B cell (primary cell): ENCODE measurements at regions not wholly inside any gene's neighbourhood (a gene's known extent, or its start where the extent isn't known, plus 50 kb on each side); places are given as distances from the start of the nearest gene placed in this dataset.

ENCODE experiments used
- ATAC-seq: fragments of 200-7000 bp; cut with Tn5 transposase; one replicate; pipeline ENCODE4 v1.10.0; 2021; ENCODE audit warnings: low read depth, mild to moderate bottlenecking, moderate number of reproducible peaks, moderate library complexity
- CTCF ChIA-PET: fragments of 350-600 bp; sonication (Branson Sonifier 250); formaldehyde crosslinking; loops from one replicate; lab custom pipeline; 2021; ENCODE audit warnings: antibody characterized with exemption, inconsistent platforms; lab: Charles Lee
- POLR2A ChIA-PET: fragments of 350-600 bp; sonication (Branson Sonifier 250); formaldehyde crosslinking; loops from one replicate; lab custom pipeline; 2021; ENCODE audit warnings: antibody characterized with exemption; lab: Charles Lee
- DNase-seq: peaks from one replicate; pipeline ENCODE4 v3.0.0; 2013
- H2AFZ ChIP-seq: 2 replicates; pipeline ENCODE4 v1.6.1; 2012; ENCODE audit warnings: mild to moderate bottlenecking, low read depth, low read length; ENCODE audit not compliant: insufficient read depth, poor library complexity, severe bottlenecking
- H3K27ac ChIP-seq, 2 donors: 1 replicate in 1 of 2; 2 replicates in 1 of 2; pipeline ENCODE4 v1.5.1; 2012 to 2013; ENCODE audit warnings: low read length in 2 of 2, mild to moderate bottlenecking in 2 of 2, moderate library complexity in 1 of 2
- H3K27me3 ChIP-seq, 4 experiments: fragments of 200-600 bp in 1 of 4; sonication (generic) in 1 of 4; replicated peaks in 1 of 4; 1 replicate in 2 of 4; 2 replicates in 2 of 4; pipeline versions ENCODE4 v1.6.1 to v1.7.0; 2013 to 2016; ENCODE audit warnings: low read length in 3 of 4, mild to moderate bottlenecking in 2 of 4, mixed read lengths in 1 of 4, moderate library complexity in 1 of 4; ENCODE audit not compliant: insufficient read depth in 4 of 4, control insufficient read depth in 3 of 4; ENCODE audit errors: control extremely low read depth in 1 of 4
- H3K36me3 ChIP-seq, 2 experiments: replicated peaks in 1 of 2; 1 replicate in 1 of 2; 2 replicates in 1 of 2; pipeline versions ENCODE4 v1.6.1 to v1.7.1; 2013; ENCODE audit warnings: low read length in 1 of 2; ENCODE audit not compliant: insufficient read depth in 2 of 2, control insufficient read depth in 1 of 2; ENCODE audit errors: control extremely low read depth in 1 of 2, extremely low read depth in 1 of 2
- H3K4me1 ChIP-seq, 2 donors: fragments of 200-600 bp in 1 of 2; sonication (generic) in 1 of 2; 1 replicate in 1 of 2; 2 replicates in 1 of 2; pipeline versions ENCODE4 v1.5.1 to v1.6.1; 2013 to 2017; ENCODE audit warnings: low read length in 2 of 2; ENCODE audit not compliant: control insufficient read depth in 2 of 2, insufficient read depth in 2 of 2
- H3K4me2 ChIP-seq: replicated peaks from 2 replicates; pipeline ENCODE3; 2012; ENCODE audit warnings: mild to moderate bottlenecking, low read depth, low read length; ENCODE audit not compliant: poor library complexity, severe bottlenecking
- H3K4me3 ChIP-seq, 5 experiments: fragments of 200-600 bp in 1 of 5; sonication (generic) in 1 of 5; 1 replicate in 3 of 5; 2 replicates in 2 of 5; pipeline versions ENCODE4 v1.5.1 to v1.7.0; 2011 to 2016; ENCODE audit warnings: low read length in 4 of 5, mild to moderate bottlenecking in 4 of 5, low read depth in 2 of 5, control low read depth in 1 of 5, moderate library complexity in 1 of 5; ENCODE audit not compliant: insufficient read depth in 1 of 5; ENCODE audit errors: control extremely low read depth in 1 of 5, extremely low read depth in 1 of 5
- H3K79me2 ChIP-seq: fragments of 200-600 bp; sonication (generic); one replicate; pipeline ENCODE4 v1.6.0; 2016; ENCODE audit warnings: low read length; ENCODE audit not compliant: control insufficient read depth, insufficient read depth
- H3K9ac ChIP-seq: fragments of 200-600 bp; sonication (generic); 2 replicates; pipeline ENCODE4 v1.6.1; 2017; ENCODE audit warnings: mild to moderate bottlenecking, low read length, moderate library complexity
- H3K9me3 ChIP-seq, 3 donors: one replicate each; pipeline versions ENCODE4 v1.6.1 to v1.7.1; 2013; ENCODE audit warnings: low read length in 2 of 3; ENCODE audit not compliant: control insufficient read depth in 2 of 3, insufficient read depth in 1 of 3; ENCODE audit errors: control extremely low read depth in 1 of 3
- H4K20me1 ChIP-seq: 2 replicates; pipeline ENCODE4 v1.6.0; 2012; ENCODE audit warnings: mild to moderate bottlenecking, low read length; ENCODE audit not compliant: insufficient read depth, control insufficient read depth, poor library complexity, severe bottlenecking
- H3K27ac Mint-ChIP-seq: one replicate; pipeline ENCODE4 v1.8.0; 2021; ENCODE audit warnings: mixed read lengths
- H3K27me3 Mint-ChIP-seq: one replicate; pipeline ENCODE4 v1.8.0; 2021; ENCODE audit warnings: mixed read lengths
- H3K4me1 Mint-ChIP-seq: one replicate; pipeline ENCODE4 v1.8.0; 2021; ENCODE audit warnings: mixed read lengths
- H3K4me3 Mint-ChIP-seq: one replicate; pipeline ENCODE4 v1.8.0; 2021; ENCODE audit warnings: mixed read lengths
- H3K9me3 Mint-ChIP-seq: one replicate; pipeline ENCODE4 v1.8.0; 2022; ENCODE audit warnings: mixed read lengths; ENCODE audit not compliant: insufficient read depth
- CTCF ChIP-seq: fragments of 200-600 bp; IDR thresholded peaks from one replicate; pipeline ENCODE4 v1.8.0; 2022; ENCODE audit warnings: antibody characterized with exemption, mild to moderate bottlenecking
- EZH2 ChIP-seq: IDR thresholded peaks from 2 replicates; pipeline ENCODE4 v1.6.1; 2012; ENCODE audit warnings: borderline replicate concordance, low read depth, mild to moderate bottlenecking, moderate library complexity, low read length; ENCODE audit not compliant: insufficient read depth, poor library complexity, severe bottlenecking
- WGBS: methylation state at CpG from one replicate; pipeline ENCODE4 v1.1.5; 2013; ENCODE audit warnings: missing lambda C conversion rate; ENCODE audit not compliant: insufficient coverage; 5-methylcytosine and 5-hydroxymethylcytosine counted together
- intact Hi-C: fragments of 100-400 bp; cut with micrococcal nuclease; formaldehyde crosslinking; loops from one replicate; pipeline ENCODE4 v1.10.0; 2022

- no peaks in the 10 kb centered on the region for H3K27me3 Mint-ChIP-seq
- 100% methylated on average over 1 of the region's 3 CpGs for WGBS
- no peak overlapping the region for H3K9ac ChIP-seq
- H3K4me3 ChIP-seq = no peak overlapping the region
- no peak overlapping the region for H3K27ac ChIP-seq
- DNase-seq = no peak
- H3K36me3 ChIP-seq = no peaks in the 10 kb centered on the region
- H4K20me1 ChIP-seq = no peaks in the 10 kb centered on the region
- H3K4me2 ChIP-seq = no peak overlapping the region
- ATAC-seq = no peak
- no peak overlapping the region for H2AFZ ChIP-seq
- no peaks in the 10 kb centered on the region for H3K4me1 Mint-ChIP-seq
- no peaks in the 10 kb centered on the region for H3K9me3 Mint-ChIP-seq
- ChIA-PET CTCF (no interaction called here), POLR2A (no interaction called here)
- H3K27ac Mint-ChIP-seq = no peak overlapping the region
- TF ChIP-seq EZH2 = no peak
- no peak for TF ChIP-seq CTCF
- no peaks in the 10 kb centered on the region for H3K27me3 ChIP-seq
- no peaks in the 10 kb centered on the region for H3K79me2 ChIP-seq
- H3K4me1 ChIP-seq = no peaks in the 10 kb centered on the region
- intact Hi-C loops = no loop called here
- H3K4me3 Mint-ChIP-seq = no peak overlapping the region
- H3K9me3 ChIP-seq = no peaks in the 10 kb centered on the region
Observed at GRCh38 chr18:39421276-39421675, 1855.7 kb upstream of the CELF4 start.

GRCh38 chr18:39419315-39419714 is 1853.7 kb upstream of the CELF4 start:
- H3K27me3 ChIP-seq = no peaks in the 10 kb centered on the region
- DNase-seq (no peak), ATAC-seq (no peak)
- no peaks in the 10 kb centered on the region for H3K36me3 ChIP-seq
- Mint-ChIP-seq H3K27me3 (no peaks in the 10 kb centered on the region), H3K4me1 (no peaks in the 10 kb centered on the region), H3K27ac (no peak overlapping the region), H3K9me3 (no peaks in the 10 kb centered on the region), H3K4me3 (no peak overlapping the region)
- H3K27ac ChIP-seq = no peak overlapping the region
- no peaks in the 10 kb centered on the region for H3K79me2 ChIP-seq
- H3K9me3 ChIP-seq = no peaks in the 10 kb centered on the region
- no peak overlapping the region for H3K4me3 ChIP-seq
- TF ChIP-seq EZH2 (no peak), CTCF (no peak)
- H3K9ac ChIP-seq = no peak overlapping the region
- no peak overlapping the region for H3K4me2 ChIP-seq
- no peaks in the 10 kb centered on the region for H4K20me1 ChIP-seq
- POLR2A ChIA-PET = no interaction called here
- no peaks in the 10 kb centered on the region for H3K4me1 ChIP-seq
- intact Hi-C loops = no loop called here
- CTCF ChIA-PET = no interaction called here
- H2AFZ ChIP-seq = no peak overlapping the region
